GM10266 (cell line): ENCODE measurements at regions not wholly inside any gene's neighbourhood (a gene's known extent, or its start where the extent isn't known, plus 50 kb on each side); places are given as distances from the start of the nearest gene placed in this dataset.

Experiments
- DNase-seq: peaks from one replicate; pipeline ENCODE4 v3.0.0; 2012; ENCODE audit errors: extremely low spot score
- TF ChIP-seq, protein P1 (sequence below): IDR thresholded peaks from 2 replicates; pipeline ENCODE4 v1.5.1; 2012; ENCODE audit warnings: mild to moderate bottlenecking, low read depth; ENCODE audit not compliant: control insufficient read depth, insufficient read depth; ENCODE audit errors: missing control alignments

DNA sequence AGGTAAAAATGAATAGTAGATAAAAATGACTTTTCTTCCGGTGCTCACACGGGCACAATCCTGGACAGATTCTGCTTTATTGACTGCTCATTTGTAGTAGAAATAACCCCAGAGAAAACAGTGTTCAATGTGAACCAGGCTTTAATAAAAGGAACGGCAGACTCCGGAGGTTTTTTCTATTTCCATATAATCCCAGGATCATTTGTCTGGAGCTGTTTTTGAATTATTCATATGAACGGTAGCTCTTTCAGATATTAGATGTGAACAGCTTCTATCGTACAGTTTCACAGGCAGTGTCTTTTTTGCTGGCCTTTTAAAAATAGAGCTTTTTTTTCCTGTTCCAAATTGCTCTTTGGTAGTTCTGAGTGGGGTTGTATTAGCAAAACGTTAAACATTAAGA is 347.3 kb downstream of the MFSD1 start:
- no peak for DNase-seq

DNA sequence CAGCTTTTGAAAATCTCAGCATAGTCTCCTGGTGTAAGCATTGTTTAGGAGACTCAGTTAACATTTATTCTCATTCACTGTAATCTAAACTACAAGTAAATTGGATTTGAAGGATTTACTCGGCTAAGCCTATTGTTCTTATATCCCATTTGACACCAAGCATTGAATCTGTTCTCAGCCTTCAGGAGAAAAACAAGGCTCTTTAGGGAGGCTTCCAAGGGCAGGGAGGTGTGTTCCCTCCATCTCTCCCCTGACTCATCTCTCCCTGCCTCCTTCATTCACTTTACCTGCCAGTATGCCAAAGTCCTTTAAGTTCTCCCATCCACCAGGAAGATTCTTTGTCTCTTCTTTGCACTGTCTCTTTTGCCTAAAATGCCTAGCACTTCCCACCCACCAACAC is 347.8 kb downstream of the MFSD1 start:
- TF ChIP-seq, protein P1, sequence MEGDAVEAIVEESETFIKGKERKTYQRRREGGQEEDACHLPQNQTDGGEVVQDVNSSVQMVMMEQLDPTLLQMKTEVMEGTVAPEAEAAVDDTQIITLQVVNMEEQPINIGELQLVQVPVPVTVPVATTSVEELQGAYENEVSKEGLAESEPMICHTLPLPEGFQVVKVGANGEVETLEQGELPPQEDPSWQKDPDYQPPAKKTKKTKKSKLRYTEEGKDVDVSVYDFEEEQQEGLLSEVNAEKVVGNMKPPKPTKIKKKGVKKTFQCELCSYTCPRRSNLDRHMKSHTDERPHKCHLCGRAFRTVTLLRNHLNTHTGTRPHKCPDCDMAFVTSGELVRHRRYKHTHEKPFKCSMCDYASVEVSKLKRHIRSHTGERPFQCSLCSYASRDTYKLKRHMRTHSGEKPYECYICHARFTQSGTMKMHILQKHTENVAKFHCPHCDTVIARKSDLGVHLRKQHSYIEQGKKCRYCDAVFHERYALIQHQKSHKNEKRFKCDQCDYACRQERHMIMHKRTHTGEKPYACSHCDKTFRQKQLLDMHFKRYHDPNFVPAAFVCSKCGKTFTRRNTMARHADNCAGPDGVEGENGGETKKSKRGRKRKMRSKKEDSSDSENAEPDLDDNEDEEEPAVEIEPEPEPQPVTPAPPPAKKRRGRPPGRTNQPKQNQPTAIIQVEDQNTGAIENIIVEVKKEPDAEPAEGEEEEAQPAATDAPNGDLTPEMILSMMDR: no peak
- DNase-seq: no peak

More for the DNA sequence above, 347.3 kb downstream of the MFSD1 start:
- TF ChIP-seq, protein P1: no peak

DNA sequence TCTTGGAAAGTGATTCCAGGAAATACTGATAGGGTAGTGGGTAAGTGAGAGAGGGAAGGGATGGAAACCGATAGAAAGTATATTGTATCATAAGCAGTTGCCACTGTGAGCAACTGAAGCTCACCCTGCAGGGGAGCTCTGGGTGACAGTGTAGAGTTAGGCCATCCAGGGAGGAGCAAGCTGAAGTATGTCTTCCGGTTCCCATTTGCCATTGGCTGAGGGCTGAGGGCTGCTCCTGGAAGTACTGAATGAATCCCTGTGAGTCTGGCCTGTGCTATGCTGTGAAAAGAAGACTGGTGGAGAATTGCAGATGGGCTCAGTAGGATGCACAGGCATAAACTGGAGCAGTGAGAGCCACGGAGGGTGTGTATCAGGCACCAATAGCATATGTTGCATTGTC is 348.3 kb downstream of the MFSD1 start:
- DNase-seq: no peak
- TF ChIP-seq, protein P1: no peak

DNA sequence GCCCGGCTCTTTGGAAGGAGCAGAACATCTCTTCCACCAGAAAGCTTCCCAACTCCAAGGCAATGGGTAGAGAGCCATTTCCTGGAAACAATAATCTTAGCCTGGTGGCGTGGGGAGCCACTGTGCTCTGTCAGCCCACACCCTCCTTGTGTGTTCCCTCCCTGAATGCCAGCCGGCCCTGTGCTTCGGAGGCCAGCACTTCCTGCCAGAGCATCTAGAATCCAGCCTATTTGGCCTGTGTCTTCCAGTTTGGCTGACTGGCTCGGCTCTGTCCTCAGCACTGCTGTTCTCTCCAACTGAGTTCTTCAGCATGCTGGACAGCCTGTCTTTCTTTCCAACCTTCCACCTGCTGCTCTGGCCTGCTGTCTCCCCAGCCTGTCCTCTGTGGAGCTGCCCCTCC is 349.3 kb downstream of the MFSD1 start:
- TF ChIP-seq, protein P1: no peak

DNA sequence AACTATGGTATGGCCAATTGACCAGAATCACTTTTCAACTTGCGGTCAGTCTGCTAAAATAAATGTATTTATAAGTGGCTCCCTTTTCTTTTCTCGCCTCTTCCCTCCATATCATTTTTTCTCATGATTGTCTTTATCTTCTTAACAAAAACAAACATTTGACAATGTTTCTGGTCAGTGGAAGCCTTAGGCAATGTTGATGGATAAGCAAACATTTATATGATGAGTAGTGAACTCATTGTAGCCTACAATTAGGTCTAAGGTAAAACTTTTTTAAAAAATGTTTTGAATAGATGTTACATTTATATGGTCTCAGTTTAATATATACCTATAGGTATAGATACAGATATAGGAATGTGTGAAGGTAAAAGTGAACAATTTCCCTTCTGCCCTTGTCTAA is 355.4 kb downstream of the MFSD1 start:
- TF ChIP-seq, protein P1: no peak
- no peak for DNase-seq

More for the DNA sequence above, 349.3 kb downstream of the MFSD1 start:
- DNase-seq: no peak

DNA sequence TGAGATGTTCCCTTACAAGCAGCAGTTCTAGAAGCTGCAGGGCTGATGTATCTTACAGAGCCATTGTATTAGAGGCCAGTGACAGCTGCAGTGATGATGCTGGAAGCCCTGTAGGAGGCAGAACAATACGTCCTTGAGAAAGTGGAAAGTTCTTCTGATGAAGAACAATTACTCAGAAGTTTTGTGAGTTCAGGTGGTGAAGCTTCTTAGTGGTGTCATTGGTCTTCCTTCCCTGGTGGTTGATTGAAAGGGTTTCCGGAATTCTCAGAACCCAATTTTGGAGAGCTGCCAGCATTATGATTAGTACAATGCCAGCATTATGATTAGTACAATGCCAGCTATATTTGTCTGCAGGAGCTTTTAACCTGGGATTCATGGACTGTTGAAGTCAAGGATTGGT is 356.4 kb downstream of the MFSD1 start:
- DNase-seq: no peak
- TF ChIP-seq, protein P1: no peak

DNA sequence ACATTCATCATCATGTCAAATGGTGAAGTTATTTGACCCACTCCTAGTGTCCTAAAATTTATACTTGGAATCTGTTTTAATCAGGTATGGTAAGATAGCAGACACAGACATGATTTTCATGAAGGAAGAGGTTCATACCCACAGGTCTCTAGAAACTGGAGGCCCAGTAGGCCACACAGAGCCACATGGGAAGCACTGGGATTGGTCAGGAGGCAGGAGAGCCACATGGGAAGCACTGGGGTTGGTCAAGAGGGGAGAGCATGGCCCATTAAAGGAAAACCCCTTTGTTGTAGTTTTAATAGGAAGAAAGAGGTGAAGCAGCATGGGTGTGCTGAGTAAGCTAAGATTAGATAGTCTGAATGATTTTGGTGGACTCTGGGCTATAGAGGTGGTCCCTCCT is 356.9 kb downstream of the MFSD1 start:
- no peak for DNase-seq
- TF ChIP-seq, protein P1: no peak
